ENCODE measurements at regions not wholly inside any gene's neighbourhood (a gene's known extent, or its start where the extent isn't known, plus 50 kb on each side); places are given as distances from the start of the nearest gene placed in this dataset.

GRCh38 chr3:72191209-72191960, 406.4 kb upstream of the PROK2 start:
- Histone ChIP-seq H3K4me2 (no peak overlapping the region), H3K79me2 (ENCODE audit: low read depth) (no peaks in the 10 kb centered on the region), H3K4me1 (replicated peaks; ENCODE audit: insufficient read depth) (no peaks in the 10 kb centered on the region), H3F3A (ENCODE audit: insufficient read depth, low read depth) (no peaks in the 10 kb centered on the region), H3K27me3 (ENCODE audit: insufficient read depth, low read depth) (peaks cover 7% of the 10 kb centered on the region; the same call in 1 of the 2 replicates), H2AFZ (no peak overlapping the region), H4K20me1 (ENCODE audit: insufficient read depth) (no peaks in the 10 kb centered on the region), H3K9me3 (ENCODE audit: insufficient read depth, low read depth) (no peaks in the 10 kb centered on the region), H3K9me2 (ENCODE audit: insufficient read depth) (no peaks in the 10 kb centered on the region), H3K27ac (no peak overlapping the region), H3K36me3 (ENCODE audit: low read depth) (no peaks in the 10 kb centered on the region), H3K4me3 (no peak overlapping the region)
- POLR2A ChIA-PET (ENCODE audit: unreplicated experiment): no interaction called here
- TF ChIP-seq CTCF (conservative IDR thresholded peaks at IDR 0.05): no peak
- TF ChIP-seq EZH2 (IDR thresholded peaks at IDR 0.05; ENCODE audit: low read depth): no peak
- no peak for DNase-seq
- CTCF ChIA-PET: interaction anchor here (0.6 kb wide), 1 partner anchor 281 kb away, joined by 4 read pairs; no protein-coding TSS in a partner anchor
- intact Hi-C loops (cut with micrococcal nuclease; ENCODE audit: unreplicated experiment): no loop called here
- no TSS peak for BruUV-seq (replicated peaks)

DNA sequence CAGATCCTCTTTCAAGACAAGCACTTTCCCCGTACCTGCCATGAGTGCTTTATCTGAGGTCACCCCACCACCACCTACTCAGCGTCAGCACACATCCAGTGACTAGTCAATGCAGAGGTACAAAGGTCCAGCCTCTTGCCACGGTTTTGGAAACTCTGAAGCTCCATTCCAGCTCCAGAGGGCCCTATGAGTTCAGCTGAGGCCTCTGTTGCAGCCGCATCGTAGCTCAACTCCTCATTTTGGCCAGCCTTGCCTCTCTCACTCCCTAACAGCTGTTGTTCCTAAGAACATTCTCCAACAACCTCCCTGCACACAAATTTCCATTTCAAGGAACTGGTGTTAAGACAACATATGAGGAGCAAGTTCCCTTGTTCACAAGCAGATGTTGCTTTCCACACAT, 405.1 kb upstream of the PROK2 start:
- H3K9me3 ChIP-seq (ENCODE audit: insufficient read depth, low read depth): no peaks in the 10 kb centered on the region
- no peaks in the 10 kb centered on the region for H3K4me1 ChIP-seq (replicated peaks; ENCODE audit: insufficient read depth)
- H3K4me2 ChIP-seq: no peak overlapping the region
- H3K36me3 ChIP-seq (ENCODE audit: low read depth): no peaks in the 10 kb centered on the region
- H3F3A ChIP-seq (ENCODE audit: insufficient read depth, low read depth): no peaks in the 10 kb centered on the region
- BruUV-seq (replicated peaks): no TSS peak
- ChIA-PET POLR2A (ENCODE audit: unreplicated experiment) (no interaction called here), CTCF (no interaction called here)
- H2AFZ ChIP-seq: no peak overlapping the region
- no peaks in the 10 kb centered on the region for H4K20me1 ChIP-seq (ENCODE audit: insufficient read depth)
- H3K4me3 ChIP-seq: no peak overlapping the region
- intact Hi-C loops (cut with micrococcal nuclease; ENCODE audit: unreplicated experiment): no loop called here
- DNase-seq: no peak
- H3K27ac ChIP-seq: no peak overlapping the region
- H3K9me2 ChIP-seq (ENCODE audit: insufficient read depth): no peaks in the 10 kb centered on the region
- no peaks in the 10 kb centered on the region for H3K79me2 ChIP-seq (ENCODE audit: low read depth)
- TF ChIP-seq CTCF (conservative IDR thresholded peaks at IDR 0.05) (no peak), EZH2 (IDR thresholded peaks at IDR 0.05; ENCODE audit: low read depth) (no peak)
- H3K27me3 ChIP-seq (ENCODE audit: insufficient read depth, low read depth): peaks cover 7% of the 10 kb centered on the region; the same call in 1 of the 2 replicates

- Histone ChIP-seq H3K79me2 (ENCODE audit: low read depth) (no peaks in the 10 kb centered on the region), H3K27me3 (ENCODE audit: insufficient read depth, low read depth) (peaks cover 7% of the 10 kb centered on the region; the same call in 1 of the 2 replicates), H3K36me3 (ENCODE audit: low read depth) (no peaks in the 10 kb centered on the region), H2AFZ (no peak overlapping the region), H3K9me3 (ENCODE audit: insufficient read depth, low read depth) (no peaks in the 10 kb centered on the region), H3K4me2 (no peak overlapping the region), H3K9me2 (ENCODE audit: insufficient read depth) (no peaks in the 10 kb centered on the region), H3K4me1 (replicated peaks; ENCODE audit: insufficient read depth) (no peaks in the 10 kb centered on the region), H3K4me3 (no peak overlapping the region), H3F3A (ENCODE audit: insufficient read depth, low read depth) (no peaks in the 10 kb centered on the region), H3K27ac (no peak overlapping the region), H4K20me1 (ENCODE audit: insufficient read depth) (no peaks in the 10 kb centered on the region)
- POLR2A ChIA-PET (ENCODE audit: unreplicated experiment): no interaction called here
- no TSS peak for BruUV-seq (replicated peaks)
- intact Hi-C loops (cut with micrococcal nuclease; ENCODE audit: unreplicated experiment): no loop called here
- TF ChIP-seq EZH2 (IDR thresholded peaks at IDR 0.05; ENCODE audit: low read depth): no peak
- no peak for TF ChIP-seq CTCF (conservative IDR thresholded peaks at IDR 0.05)
- CTCF ChIA-PET: no interaction called here
- DNase-seq: no peak
These were observed 404.4 kb upstream of the PROK2 start for GRCh38 chr3:72189339-72189738.
